A204.1 (cell line): ENCODE measurements at regions not wholly inside any gene's neighbourhood (a gene's known extent, or its start where the extent isn't known, plus 50 kb on each side); places are given as distances from the start of the nearest gene placed in this dataset.
"Not testable (repeated sequence)": the region's sequence is repeated elsewhere in the genome, so short reads cannot be mapped to it uniquely, and the experiment has no call there.

ENCODE experiments used
- FAIRE-seq: peaks from 2 replicates; lab custom pipeline; 2012; peaks lifted over from hg19 to GRCh38; lab: Jason Lieb, UNC

DNA sequence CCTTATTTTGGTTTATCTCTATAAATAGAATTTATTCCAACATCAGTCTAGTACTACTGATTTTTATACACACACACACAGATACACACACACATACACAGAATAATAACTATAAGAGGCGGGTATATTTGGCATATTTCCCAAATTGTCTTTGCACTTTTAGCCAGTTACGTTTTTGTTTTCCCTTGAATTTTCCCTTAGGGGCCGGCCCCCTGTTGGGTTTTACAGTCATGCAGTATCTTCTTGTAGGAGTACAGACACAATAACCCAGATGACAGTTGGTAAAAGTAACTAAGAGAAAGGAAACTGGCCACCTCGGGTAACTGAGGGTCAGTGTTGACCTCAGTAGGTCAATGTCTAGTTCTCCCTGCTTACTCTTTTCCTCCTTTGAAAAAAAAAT is 50.9 kb downstream of the DISP1 start:
- FAIRE-seq = no peak

DNA sequence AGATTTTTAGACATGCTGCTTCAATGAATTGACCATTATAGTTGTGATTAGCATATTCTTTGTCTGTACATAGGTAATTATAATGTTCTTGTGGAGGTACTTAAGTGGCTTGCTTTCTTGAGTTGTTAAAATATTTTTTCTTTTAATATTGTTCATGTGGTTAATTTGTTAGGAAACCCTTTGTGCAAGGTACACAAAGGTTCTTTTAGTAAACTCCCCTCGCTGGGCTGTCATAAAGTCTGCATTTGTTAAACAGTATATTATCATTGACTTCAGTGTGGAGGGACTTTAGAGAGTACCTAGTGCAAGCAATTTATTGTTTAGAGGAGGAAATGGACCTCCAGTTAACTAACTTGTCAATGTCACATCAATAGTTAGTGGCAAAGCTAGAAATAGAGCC is 52.5 kb downstream of the DISP1 start:
- no peak for FAIRE-seq

GRCh38 chr1:222876182-222876581 is 61.3 kb downstream of the DISP1 start:
- FAIRE-seq = no peak

- no peak for FAIRE-seq
These were observed 63.0 kb downstream of the DISP1 start for GRCh38 chr1:222877854-222878253.

- no peak for FAIRE-seq
These were observed 65.7 kb downstream of the DISP1 start for GRCh38 chr1:222880587-222880986.

DNA sequence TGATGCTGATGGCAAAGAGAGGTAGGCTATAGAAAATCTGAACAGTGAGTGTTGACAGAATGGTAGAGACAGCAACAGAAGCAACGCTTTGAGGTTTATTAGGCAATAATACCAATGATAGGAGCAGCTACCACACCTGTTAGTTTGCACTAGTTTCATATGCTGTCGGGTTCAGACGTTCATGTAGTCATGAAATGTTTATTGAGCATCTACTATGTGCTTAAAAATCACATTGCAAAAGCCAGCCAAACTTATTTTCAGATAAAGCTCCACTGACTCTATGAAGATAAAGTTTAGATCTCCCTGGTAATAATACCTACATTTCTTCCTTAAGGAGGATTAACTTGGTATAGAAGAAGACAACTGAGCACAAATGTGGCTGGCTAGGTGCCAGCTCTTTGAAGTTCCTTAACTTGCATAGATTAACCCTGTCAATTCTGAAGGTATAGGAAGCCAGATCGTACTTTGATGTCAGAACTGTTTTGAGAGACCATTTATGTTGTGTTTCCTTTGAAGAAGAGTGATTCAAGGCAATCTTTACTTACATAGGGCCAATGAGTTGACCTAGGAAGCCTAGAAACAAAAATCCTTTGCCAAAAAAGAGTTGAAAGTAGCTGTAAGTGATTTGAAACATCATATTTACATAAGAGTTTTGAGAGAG is 71.5 kb downstream of the DISP1 start:
- no peak for FAIRE-seq

DNA sequence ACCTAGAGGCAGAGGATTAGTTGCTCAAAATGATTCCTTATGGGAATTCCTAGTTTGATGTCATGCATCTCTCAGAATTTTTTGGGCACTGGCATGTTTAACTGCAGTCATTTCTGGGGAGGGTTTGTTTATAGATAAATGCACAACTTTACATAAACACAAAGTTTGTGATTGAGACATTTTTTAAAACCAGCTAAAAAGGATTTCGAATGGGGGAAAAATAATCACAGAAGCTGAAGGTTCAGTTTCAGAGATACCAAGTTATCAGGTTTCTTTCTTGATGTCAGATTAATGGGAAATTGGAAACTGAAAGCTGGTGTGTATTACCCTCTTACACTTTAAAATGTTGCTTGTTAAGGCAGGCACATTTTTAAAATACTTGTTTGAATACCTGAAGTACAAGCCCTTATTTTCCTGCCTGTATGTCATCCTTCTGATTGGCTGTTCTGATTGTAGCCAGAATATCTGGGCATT is 72.1 kb downstream of the DISP1 start:
- no peak for FAIRE-seq

DNA sequence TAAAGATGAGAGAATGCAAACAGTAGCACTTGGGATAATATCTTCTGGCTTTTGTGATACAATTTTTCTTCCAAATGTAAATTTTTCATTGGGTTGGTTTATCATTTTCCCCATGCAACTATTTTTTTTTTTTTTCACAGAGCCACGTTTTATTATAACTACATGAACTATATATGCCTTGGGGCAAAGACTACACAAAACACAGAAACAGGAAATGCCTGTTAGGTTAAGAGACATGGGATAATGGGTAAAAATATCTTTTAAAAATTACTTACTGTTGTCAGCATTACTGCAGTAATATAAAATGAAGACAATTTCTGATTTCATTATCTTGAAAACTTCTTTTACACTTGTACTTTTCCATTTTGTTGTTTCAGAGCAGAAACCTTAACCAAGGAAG is 74.6 kb downstream of the DISP1 start:
- no peak for FAIRE-seq

GRCh38 chr1:222890716-222891115 is 75.9 kb downstream of the DISP1 start:
- no peak for FAIRE-seq

- FAIRE-seq = no peak
These were observed 76.7 kb downstream of the DISP1 start for GRCh38 chr1:222891578-222891977.

DNA sequence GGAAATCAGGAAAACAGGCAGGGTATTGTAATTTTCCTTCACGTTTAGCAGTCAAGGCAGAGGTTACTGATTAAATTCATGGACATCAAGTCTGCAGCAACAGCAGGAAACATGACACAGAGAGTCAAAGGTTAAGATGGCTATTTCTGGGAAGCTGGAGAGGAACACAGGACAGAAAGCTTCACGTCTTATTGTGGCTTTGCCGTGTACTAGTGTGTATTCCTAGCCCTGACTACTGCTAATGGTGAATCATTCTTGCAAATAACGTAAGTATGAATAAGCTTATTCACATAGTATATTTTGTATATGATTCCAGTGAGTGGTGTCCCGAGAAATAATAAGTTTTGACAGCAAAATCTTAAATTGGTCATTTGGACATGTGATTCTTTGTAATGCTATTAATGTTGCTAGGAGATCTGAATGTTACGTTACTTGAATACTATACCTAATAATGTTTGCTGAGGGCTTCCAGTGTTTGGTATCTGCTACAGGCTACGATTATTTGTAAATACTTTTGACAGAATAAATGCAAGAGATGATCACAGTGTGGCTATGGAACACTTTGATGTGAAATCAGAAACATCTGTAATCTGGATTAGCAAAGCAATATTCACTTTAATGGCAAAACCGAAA is 77.4 kb downstream of the DISP1 start:
- no peak for FAIRE-seq

DNA sequence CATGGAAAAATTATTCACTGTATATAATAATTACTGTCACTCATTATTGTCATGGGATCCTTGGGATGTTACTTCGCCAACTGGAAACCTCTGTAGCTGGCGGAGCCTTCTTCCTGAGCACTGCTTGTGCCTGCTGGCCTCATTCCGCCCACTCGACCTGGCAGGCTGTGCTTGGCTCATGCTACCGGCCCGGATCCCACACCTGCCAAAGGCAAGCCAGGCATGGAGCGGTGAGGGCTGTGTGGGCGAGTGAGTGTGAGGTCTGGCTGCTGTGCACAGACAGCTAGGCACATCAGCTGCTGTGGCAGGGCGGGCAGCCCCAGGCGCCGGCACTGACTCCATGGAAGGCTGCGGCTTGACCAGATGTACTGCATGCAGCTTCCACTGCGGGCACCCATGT is 78.4 kb downstream of the DISP1 start:
- no peak for FAIRE-seq

DNA sequence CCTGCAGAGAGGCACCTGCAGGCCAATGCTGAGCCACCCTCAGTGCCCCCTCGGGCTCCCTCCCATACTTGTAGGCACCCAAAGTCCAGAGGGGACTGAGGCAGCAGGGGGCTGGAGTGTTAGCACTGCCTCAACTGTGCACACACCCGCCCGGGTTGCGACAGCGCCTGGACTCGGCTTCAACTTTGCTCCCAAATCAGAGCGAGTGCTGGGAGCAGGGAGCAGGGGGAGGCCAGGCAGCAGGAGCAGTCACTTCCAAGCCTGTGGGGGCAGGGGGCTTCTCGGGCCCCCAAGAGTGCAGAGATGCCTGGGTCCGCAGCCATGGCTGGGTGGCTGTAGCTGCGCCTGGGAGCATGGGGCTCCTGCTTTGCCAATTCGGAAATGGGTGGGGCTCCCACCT is 79.5 kb downstream of the DISP1 start:
- no peak for FAIRE-seq

DNA sequence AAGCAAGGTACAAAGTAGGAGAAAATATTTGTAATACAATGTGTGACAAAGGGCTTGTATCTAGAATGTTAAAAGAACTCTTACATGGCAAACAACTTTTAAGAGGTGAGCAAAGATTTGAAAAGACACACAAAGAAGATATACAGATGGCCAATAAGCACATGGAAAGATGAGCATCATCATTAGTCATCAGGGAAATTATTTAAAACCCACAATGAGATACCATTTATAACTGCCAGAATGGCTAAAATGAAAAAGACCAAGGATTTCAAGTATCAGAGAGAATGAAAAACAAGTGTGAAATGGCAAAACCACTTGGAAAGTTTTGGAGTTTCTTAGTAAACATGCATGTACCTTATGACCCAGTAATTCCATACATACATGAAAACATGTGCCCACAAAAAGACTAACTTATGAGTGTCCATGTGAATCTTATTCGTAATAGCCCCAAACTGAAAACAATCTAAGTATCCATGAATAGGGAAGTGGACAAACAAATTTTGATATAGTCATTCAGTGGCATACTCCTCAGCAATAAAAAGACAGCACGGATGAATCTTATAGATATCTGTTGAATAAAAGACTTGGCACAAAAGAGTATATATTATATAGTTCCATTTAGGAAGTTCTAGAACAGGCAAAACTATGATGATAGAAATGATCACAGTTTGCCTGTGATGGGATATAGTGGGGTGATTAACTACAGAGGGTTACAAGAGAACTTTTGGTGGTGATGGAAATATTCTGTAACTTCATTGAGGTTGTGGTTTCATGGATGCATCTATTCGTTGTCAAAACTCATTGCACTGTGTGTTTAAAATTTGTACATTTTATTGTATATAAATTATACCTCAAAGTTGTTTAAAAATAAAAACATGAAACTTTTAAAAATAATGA is 82.0 kb downstream of the DISP1 start:
- no peak for FAIRE-seq

GRCh38 chr1:222897527-222898190 is 82.8 kb downstream of the DISP1 start:
- peak; percentile 83 for FAIRE-seq

DNA sequence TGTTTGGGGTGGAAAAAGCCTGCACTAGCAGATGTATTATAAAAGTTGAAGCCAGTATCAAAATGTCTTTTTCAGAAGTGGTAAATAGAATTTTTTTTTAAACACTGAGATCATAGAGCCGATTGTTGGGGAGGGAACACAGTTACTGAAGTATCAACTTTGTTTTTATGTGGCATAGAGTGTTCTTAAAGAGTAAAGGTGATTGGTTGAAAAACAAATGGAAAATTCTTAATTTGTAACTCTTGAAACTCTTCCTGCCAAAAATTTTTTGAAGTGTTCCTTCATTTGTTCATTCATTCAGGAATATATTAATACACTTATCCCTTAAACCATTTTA is 83.3 kb downstream of the DISP1 start:
- peak; percentile 3 for FAIRE-seq

GRCh38 chr1:222899471-222899870 is 84.6 kb downstream of the DISP1 start:
- FAIRE-seq = no peak

DNA sequence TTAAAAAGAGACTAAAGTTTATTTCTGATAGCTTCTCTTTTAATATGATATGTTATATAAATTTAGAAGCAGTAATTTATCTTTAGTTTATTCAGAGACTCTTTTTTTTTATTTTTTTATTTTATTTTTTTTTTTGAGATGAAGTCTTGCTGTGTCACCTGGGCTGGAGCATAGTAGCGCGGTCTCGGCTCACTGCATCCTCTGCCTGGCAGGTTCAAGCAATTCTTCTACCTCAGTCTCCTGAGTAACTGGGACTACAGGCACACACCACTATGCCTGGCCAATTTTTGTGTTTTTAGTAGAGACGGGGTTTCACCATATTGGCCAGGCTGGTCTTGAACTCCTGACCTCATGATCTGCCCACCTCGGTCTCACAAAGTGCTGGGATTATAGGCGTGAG is 89.6 kb downstream of the DISP1 start:
- no peak for FAIRE-seq

DNA sequence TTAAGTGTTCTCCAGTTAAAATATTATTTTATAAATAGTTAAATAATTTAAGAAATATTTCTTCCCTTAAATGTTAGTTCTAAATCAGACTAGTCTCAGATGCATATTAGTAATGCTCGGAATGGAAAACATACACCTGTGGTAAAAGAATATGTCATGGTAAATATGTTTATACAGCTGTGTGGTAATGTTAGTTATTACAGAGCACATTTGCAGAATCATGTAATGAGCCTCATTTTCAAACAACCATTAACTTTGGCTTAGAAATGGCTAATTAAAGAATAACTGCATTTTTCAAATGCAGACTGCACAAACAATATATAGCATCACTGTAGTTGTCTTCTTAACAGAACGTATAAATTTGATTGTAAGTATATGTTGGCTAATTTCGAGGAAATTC is 90.3 kb downstream of the DISP1 start:
- FAIRE-seq = no peak

- FAIRE-seq = not testable (repeated sequence)
These were observed 91.5 kb downstream of the DISP1 start for GRCh38 chr1:222906271-222906739.

DNA sequence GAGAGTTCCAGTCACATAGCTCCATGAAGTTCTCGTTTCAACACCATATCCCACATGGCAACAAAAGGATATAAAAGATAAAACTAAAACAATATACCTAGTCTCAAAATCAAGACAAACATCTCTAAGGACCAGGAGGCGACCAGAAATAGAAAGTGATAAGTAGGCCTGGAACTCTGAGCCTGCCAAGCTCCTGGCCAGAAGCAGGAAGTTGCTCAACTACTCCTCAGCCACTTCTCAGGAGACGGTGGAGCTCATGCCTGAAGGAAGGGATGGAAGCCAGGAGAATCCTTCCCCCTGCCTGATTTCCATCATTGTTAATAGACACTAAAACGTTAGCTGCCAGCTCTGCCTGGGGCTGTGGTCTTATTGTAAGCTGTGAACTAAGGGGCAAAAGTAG is 94.7 kb downstream of the DISP1 start:
- FAIRE-seq = no peak

DNA sequence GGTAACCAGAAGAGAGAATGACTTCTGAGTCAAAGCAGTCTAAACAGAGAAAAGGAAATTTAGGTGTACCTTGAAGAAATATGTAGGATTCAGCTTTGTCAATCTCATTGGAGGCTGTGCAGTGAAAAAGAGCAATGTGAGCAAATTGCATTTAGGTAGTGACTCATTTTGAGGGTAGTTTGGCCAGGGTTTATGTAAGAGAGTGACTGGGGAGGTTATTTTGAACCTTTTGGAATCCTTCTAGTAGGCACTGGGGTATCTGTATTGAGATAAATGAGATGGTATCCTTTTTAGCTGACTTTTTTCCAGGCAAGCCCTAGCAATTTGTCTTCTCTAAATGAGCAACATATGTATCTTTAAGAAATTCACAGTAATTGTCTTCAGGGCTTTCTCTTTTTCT is 95.9 kb downstream of the DISP1 start:
- FAIRE-seq = no peak

DNA sequence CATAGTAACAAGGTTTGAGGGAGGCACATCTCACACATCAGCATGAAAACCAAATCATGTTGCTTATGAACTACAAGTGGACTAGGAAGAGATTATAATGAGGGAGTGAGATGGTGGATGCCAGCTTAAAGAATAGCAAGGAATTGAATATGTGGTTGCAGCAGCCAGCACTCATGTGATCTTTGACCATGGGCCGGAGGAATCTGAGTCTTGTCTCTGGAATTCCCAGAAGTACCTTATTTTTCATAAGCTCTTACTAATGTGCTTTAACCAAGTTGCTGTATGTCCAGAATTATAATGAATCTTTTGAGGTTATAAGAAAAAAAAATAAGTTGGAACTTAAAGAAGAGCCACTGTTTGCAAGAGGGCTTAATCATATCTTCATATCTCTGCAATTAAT is 97.0 kb downstream of the DISP1 start:
- no peak for FAIRE-seq
